Skeletal muscle tissue (tissue), 3 donors: ENCODE measurements at regions not wholly inside any gene's neighbourhood (a gene's known extent, or its start where the extent isn't known, plus 50 kb on each side); places are given as distances from the start of the nearest gene placed in this dataset.

Experiments used
- H3K27ac ChIP-seq: one replicate; pipeline ENCODE4 v1.7.0; 2013; ENCODE audit warnings: mild to moderate bottlenecking, low read depth, low read length, inconsistent platforms
- H3K27me3 ChIP-seq, 3 donors: one replicate each; pipeline ENCODE4 v1.7.0; 2013; ENCODE audit warnings: low read length in 3 of 3; ENCODE audit not compliant: control insufficient read depth in 3 of 3, insufficient read depth in 3 of 3
- H3K36me3 ChIP-seq, 3 donors: one replicate each; pipeline ENCODE4 v1.7.0; 2013; ENCODE audit warnings: low read length in 3 of 3; ENCODE audit not compliant: control insufficient read depth in 3 of 3, insufficient read depth in 3 of 3
- H3K4me1 ChIP-seq, 3 donors: one replicate each; pipeline ENCODE4 v1.7.0; 2013; ENCODE audit warnings: low read length in 3 of 3, mild to moderate bottlenecking in 3 of 3; ENCODE audit not compliant: control insufficient read depth in 3 of 3, insufficient read depth in 3 of 3
- H3K4me3 ChIP-seq, 3 donors: one replicate each; pipeline ENCODE4 v1.7.0; 2013; ENCODE audit warnings: low read length in 3 of 3
- H3K9ac ChIP-seq, 3 donors: one replicate each; pipeline ENCODE4 v1.7.0; 2013; ENCODE audit warnings: low read length in 3 of 3, mild to moderate bottlenecking in 3 of 3, moderate library complexity in 2 of 3, low read depth in 1 of 3
- H3K9me3 ChIP-seq, 3 donors: one replicate each; pipeline ENCODE4 v1.7.0; 2013; ENCODE audit warnings: low read length in 3 of 3; ENCODE audit not compliant: control insufficient read depth in 3 of 3
- donor health status: Osteomylitis.

DNA sequence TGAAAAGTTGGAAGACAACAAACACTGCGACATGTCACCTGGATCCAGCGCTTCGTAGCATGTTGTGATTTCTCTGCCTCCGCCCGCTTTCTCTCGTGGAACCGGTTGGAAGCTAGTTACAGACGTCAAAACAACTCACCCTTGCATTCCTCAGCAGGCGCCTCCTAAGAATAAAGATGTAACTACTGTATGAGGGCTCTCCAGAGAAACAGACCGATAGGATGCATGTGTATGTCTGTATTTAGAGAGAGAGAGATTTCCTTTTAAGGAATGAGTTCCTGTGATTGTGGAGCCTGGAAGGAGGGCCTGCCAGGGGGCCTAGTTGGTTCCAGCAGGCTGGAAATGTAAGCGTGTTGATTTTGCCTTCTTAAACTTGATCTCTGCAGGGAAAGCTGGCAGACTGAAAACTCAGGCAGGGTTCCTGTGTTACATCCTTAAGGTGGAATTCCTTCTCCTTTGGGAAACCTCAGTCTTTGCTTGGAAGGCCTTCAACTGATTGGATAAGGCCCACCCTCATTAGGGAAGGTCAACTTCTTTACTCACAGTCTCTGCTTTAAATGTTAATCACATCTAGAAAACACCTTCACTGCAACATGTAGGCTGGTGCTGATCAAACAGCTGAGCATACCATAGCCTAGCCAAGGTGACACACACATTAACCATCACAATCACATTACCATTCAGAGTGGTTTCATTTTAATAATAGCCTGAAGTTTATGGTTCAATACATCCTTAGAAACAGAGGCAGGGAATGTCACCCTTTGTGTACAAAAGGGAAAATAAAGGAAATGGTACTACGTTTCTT is 163.8 kb downstream of the SYK start:
- Histone ChIP-seq H3K27ac (no peak overlapping the region), H3K27me3 (peaks cover 0 to 18% (median 11%) of the 10 kb centered on the region in 3 donors), H3K4me3 (no peak overlapping the region), H3K4me1 (peaks cover 4 to 11% (median 6%) of the 10 kb centered on the region in 3 donors), H3K9me3 (no peaks in the 10 kb centered on the region), H3K36me3 (no peaks in the 10 kb centered on the region), H3K9ac (no peak overlapping the region)

DNA sequence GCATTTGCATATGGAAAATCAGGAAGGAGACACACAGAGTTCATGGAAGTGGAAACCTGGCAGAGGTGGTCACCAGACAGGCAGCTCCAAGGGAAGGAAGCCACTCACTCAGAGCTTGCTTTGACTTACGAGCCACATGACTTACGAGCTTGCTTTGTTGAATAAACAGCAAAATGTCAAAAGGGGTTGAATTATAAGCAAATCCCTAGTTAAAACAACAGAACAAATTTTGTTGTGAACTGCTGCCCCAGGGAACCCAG is 164.3 kb downstream of the SYK start:
- Histone ChIP-seq H3K36me3 (no peaks in the 10 kb centered on the region), H3K27ac (no peak overlapping the region), H3K9me3 (no peaks in the 10 kb centered on the region), H3K27me3 (peaks cover 0 to 18% (median 11%) of the 10 kb centered on the region in 3 donors), H3K4me3 (no peak overlapping the region), H3K4me1 (peaks cover 4 to 8% (median 6%) of the 10 kb centered on the region in 3 donors), H3K9ac (no peak overlapping the region)

DNA sequence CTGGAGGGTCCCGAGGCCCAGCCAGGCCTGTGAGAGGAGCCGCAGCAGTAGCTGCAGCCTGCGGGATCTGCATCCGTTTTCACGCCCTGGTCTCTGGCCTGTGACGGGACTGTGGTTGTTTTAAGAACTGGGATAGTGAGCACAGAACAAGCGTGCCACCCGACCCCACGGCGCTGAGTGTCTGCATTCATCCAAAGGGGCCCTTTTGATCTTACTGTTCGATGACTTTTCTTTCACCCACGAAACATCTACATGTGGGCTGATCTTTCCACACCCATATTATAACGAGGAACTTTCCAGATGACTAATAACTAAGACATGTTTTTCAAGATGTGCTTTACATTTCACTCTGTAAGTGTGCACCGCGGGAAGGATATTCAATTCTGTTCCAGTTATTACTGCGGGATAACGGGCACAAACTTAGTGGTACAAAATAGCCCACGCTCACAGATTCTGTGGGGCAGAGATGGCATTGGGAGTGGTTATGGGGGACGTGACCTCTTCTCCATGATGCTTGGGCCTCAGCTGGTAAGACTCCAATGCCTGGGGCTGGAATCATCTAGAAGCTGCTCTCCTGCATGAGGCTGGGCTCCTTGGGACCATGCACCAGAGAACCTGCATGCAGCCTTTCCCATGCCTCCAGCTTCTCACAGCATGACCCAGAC is 165.0 kb downstream of the SYK start:
- Histone ChIP-seq H3K9me3 (no peaks in the 10 kb centered on the region), H3K4me1 (peaks cover under 1 to 2% (median 2%) of the 10 kb centered on the region in 3 donors), H3K27me3 (peaks cover 0 to 18% (median 8%) of the 10 kb centered on the region in 3 donors), H3K4me3 (no peak overlapping the region), H3K9ac (no peak overlapping the region), H3K27ac (no peak overlapping the region), H3K36me3 (no peaks in the 10 kb centered on the region)

DNA sequence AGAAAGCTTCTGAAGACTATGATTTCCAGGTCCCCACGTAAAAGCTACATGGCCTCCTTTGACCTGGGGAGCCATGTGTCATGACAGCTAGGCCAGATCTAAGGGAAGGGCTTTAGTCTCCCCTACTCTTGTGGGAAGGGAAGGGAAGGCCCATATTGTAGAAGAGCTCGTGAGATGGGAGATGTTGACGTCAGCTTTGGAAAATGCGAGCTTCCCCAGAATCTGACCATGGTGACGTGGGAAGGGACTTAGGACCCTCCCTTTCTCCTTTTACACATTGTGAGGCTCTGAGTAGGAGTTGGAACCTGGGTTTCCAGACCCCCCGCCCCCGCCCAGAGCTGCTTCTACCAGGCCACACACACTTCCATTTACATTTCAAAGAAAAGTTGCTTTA is 165.5 kb downstream of the SYK start:
- H3K9ac ChIP-seq: no peak overlapping the region
- H3K4me1 ChIP-seq: no peaks in the 10 kb centered on the region
- H3K36me3 ChIP-seq: no peaks in the 10 kb centered on the region
- no peak overlapping the region for H3K27ac ChIP-seq
- H3K4me3 ChIP-seq: no peak overlapping the region
- no peaks in the 10 kb centered on the region for H3K9me3 ChIP-seq
- peaks cover 0 to 18% (median 8%) of the 10 kb centered on the region in 3 donors for H3K27me3 ChIP-seq

GRCh38 chr9:90969021-90969675 is 167.5 kb downstream of the SYK start:
- Histone ChIP-seq H3K9ac (no peak overlapping the region), H3K27me3 (peaks cover 0 to 14% (median 7%) of the 10 kb centered on the region in 3 donors), H3K36me3 (no peaks in the 10 kb centered on the region), H3K9me3 (no peaks in the 10 kb centered on the region), H3K27ac (no peak overlapping the region), H3K4me3 (no peak overlapping the region), H3K4me1 (no peaks in the 10 kb centered on the region)

GRCh38 chr9:90970608-90971007 is 169.0 kb downstream of the SYK start:
- Histone ChIP-seq H3K9me3 (no peaks in the 10 kb centered on the region), H3K4me1 (no peaks in the 10 kb centered on the region), H3K9ac (no peak overlapping the region), H3K27me3 (peaks cover 0 to 5% (median 4%) of the 10 kb centered on the region in 3 donors), H3K4me3 (no peak overlapping the region), H3K27ac (no peak overlapping the region), H3K36me3 (no peaks in the 10 kb centered on the region)

DNA sequence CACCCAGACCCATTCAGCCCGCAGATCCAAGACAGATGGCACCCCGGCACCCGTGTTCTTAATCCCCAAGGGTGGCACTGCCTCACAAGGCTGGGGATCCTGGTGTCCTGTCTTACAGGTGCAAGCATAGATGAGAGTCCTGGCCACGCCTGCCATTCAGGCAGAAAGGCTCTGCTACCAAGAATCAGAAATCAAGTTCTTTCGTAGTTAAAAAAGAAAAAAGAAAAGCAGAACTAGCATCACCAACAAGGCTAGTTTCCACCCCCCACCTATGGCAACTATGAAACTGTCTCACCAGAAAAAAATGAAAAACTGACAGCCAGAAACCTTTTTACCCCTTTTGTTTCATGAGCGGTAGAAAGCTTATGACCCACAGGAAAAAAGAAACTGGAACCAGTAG is 170.4 kb downstream of the SYK start:
- H3K9ac ChIP-seq: no peak overlapping the region
- no peaks in the 10 kb centered on the region for H3K36me3 ChIP-seq
- no peak overlapping the region for H3K4me3 ChIP-seq
- H3K27ac ChIP-seq: no peak overlapping the region
- no peaks in the 10 kb centered on the region for H3K9me3 ChIP-seq
- H3K27me3 ChIP-seq: peaks cover 0 to 5% (median 4%) of the 10 kb centered on the region in 3 donors
- H3K4me1 ChIP-seq: no peaks in the 10 kb centered on the region

- no peak overlapping the region for H3K9ac ChIP-seq
- no peak overlapping the region for H3K4me3 ChIP-seq
- H3K9me3 ChIP-seq: no peaks in the 10 kb centered on the region
- no peaks in the 10 kb centered on the region for H3K36me3 ChIP-seq
- H3K4me1 ChIP-seq: no peaks in the 10 kb centered on the region
- no peak overlapping the region for H3K27ac ChIP-seq
- peaks cover 0 to 4% (median under 1%) of the 10 kb centered on the region in 3 donors for H3K27me3 ChIP-seq
These were observed 172.4 kb downstream of the SYK start for GRCh38 chr9:90974016-90974415.

- H3K27me3 ChIP-seq: peaks cover 0 to 5% (median 4%) of the 10 kb centered on the region in 3 donors
- no peaks in the 10 kb centered on the region for H3K36me3 ChIP-seq
- H3K27ac ChIP-seq: no peak overlapping the region
- H3K9ac ChIP-seq: no peak overlapping the region
- H3K4me1 ChIP-seq: no peaks in the 10 kb centered on the region
- H3K4me3 ChIP-seq: no peak overlapping the region
- H3K9me3 ChIP-seq: no peaks in the 10 kb centered on the region
These were observed 173.1 kb downstream of the SYK start for GRCh38 chr9:90974643-90975245.
